AG04450 (cell line): ENCODE measurements at regions not wholly inside any gene's neighbourhood (a gene's known extent, or its start where the extent isn't known, plus 50 kb on each side); places are given as distances from the start of the nearest gene placed in this dataset.

ENCODE experiments used
- CTCF ChIA-PET: fragments of 300-600, 350-600 bp; formaldehyde crosslinking; extraction: SDS; loops from one replicate; lab custom pipeline; 2022; ENCODE audit warnings: antibody characterized with exemption, inconsistent platforms; lab: Charles Lee
- POLR2A ChIA-PET: fragments of 350-600 bp; formaldehyde crosslinking; extraction: SDS; loops from one replicate; lab custom pipeline; 2021; ENCODE audit warnings: antibody characterized with exemption, inconsistent platforms; lab: Yijun Ruan, JAX
- DNase-seq: peaks from one replicate; pipeline ENCODE4 v3.0.0-alpha.2; 2011; ENCODE audit warnings: low read depth, low spot score
- H3K27ac ChIP-seq: one replicate; pipeline ENCODE4 v1.5.1; 2012; ENCODE audit warnings: low read depth, low read length, control low read depth
- H3K27me3 ChIP-seq: one replicate; pipeline ENCODE4 v1.6.0; 2012; ENCODE audit warnings: low read length; ENCODE audit not compliant: control insufficient read depth, insufficient read depth
- H3K4me3 ChIP-seq: 2 replicates; pipeline ENCODE4 v1.5.1; 2011; ENCODE audit warnings: mild to moderate bottlenecking, low read depth, low read length, control low read depth
- H3K9me3 ChIP-seq: 2 replicates; pipeline ENCODE4 v1.5.1; 2012; ENCODE audit warnings: low read length; ENCODE audit not compliant: control insufficient read depth, insufficient read depth
- TF ChIP-seq, protein P1 (sequence below): IDR thresholded peaks from 2 replicates; pipeline ENCODE4 v1.5.1; 2011; ENCODE audit warnings: low read depth, low read length, control low read depth, inconsistent platforms

DNA sequence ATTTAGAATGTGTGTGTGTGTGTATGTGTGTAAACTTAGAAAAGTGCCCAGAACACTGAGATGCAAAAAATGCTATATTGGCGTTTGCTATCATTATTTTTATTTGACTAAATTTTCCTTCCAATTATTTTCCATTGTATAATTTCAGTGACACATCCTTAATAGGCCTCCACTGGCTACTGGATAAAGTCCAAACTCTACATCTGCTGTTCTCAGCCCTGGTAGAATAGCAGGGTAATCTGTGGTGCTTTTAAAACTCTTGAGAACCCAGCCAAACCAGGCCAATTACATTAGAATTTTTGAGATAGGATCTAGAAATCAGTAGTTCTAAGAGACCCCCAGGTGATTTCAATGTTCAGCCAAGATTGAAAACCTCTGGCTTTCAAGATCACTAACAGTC lies 66.4 kb downstream of the ZNF503 start:
- TF ChIP-seq, protein P1, sequence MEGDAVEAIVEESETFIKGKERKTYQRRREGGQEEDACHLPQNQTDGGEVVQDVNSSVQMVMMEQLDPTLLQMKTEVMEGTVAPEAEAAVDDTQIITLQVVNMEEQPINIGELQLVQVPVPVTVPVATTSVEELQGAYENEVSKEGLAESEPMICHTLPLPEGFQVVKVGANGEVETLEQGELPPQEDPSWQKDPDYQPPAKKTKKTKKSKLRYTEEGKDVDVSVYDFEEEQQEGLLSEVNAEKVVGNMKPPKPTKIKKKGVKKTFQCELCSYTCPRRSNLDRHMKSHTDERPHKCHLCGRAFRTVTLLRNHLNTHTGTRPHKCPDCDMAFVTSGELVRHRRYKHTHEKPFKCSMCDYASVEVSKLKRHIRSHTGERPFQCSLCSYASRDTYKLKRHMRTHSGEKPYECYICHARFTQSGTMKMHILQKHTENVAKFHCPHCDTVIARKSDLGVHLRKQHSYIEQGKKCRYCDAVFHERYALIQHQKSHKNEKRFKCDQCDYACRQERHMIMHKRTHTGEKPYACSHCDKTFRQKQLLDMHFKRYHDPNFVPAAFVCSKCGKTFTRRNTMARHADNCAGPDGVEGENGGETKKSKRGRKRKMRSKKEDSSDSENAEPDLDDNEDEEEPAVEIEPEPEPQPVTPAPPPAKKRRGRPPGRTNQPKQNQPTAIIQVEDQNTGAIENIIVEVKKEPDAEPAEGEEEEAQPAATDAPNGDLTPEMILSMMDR: no peak
- H3K27me3 ChIP-seq: peaks cover 9% of the 10 kb centered on the region
- no peak for DNase-seq
- ChIA-PET CTCF (no interaction called here), POLR2A (no interaction called here)
- no peak overlapping the region for H3K4me3 ChIP-seq
- no peaks in the 10 kb centered on the region for H3K9me3 ChIP-seq
- no peak overlapping the region for H3K27ac ChIP-seq

DNA sequence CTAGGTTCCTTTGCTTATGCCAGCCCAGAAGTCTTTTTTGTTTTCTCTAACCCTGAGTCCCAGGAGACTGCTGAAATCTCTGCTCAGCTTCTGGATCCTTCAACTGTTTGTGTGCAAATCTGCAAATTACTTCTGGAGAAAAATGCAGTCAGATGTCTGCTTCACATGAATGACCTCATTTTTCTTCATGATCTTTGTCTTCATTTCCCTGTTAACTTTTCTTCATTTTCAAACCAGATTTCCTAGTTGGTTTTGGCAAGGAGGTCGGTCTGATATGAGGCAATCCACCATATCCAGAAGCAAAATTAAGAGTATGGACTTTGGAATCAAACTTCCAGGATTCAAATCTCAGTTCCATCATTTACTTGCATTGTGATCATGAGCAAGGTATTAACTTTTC lies 66.8 kb downstream of the ZNF503 start:
- TF ChIP-seq, protein P1: no peak
- H3K27ac ChIP-seq: no peak overlapping the region
- ChIA-PET POLR2A (no interaction called here), CTCF (no interaction called here)
- peaks cover 12% of the 10 kb centered on the region for H3K27me3 ChIP-seq
- no peak overlapping the region for H3K4me3 ChIP-seq
- DNase-seq: no peak
- H3K9me3 ChIP-seq: no peaks in the 10 kb centered on the region

DNA sequence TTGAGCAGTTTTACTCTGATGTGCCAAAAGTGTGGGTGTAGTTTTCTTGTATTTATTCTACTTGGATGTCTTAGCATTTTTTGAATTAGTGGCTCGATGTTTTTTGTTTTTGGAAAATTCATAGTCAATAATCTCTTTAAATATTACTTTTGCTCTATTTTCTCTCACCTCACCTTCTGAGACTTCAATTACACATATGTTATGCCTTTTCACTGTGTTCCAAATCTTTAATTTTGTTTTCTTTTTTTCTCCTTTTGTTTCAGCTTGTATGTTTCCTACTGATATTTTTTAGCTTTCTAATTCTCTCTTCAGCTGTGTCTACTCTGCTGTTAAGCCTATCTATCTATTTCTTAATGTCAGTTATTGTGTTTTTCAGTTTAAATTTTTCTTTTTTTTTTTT lies 69.5 kb downstream of the ZNF503 start:
- Histone ChIP-seq H3K27me3 (peaks cover 13% of the 10 kb centered on the region), H3K27ac (no peak overlapping the region), H3K9me3 (no peaks in the 10 kb centered on the region), H3K4me3 (no peak overlapping the region)
- ChIA-PET CTCF (no interaction called here), POLR2A (no interaction called here)
- DNase-seq: no peak
- TF ChIP-seq, protein P1: no peak

DNA sequence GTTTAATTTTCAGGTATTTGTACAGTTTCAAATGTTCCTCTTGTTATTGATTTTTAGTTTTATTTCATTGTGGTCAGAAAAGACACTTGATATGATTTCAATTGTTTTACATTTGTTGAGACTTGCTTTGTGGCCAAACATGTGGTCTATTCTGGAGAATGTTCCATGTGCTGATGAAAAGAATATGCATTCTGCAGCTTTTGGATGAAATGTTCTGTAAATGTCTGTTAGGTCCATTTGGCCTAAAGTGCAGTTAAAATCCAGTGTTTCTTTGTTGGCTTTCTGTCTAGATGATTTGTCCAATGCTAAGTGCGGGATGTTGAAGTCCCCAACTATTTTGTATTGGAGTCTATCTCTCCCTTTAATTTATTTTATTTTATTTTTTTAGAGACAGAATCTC lies 70.5 kb downstream of the ZNF503 start:
- DNase-seq: no peak

DNA sequence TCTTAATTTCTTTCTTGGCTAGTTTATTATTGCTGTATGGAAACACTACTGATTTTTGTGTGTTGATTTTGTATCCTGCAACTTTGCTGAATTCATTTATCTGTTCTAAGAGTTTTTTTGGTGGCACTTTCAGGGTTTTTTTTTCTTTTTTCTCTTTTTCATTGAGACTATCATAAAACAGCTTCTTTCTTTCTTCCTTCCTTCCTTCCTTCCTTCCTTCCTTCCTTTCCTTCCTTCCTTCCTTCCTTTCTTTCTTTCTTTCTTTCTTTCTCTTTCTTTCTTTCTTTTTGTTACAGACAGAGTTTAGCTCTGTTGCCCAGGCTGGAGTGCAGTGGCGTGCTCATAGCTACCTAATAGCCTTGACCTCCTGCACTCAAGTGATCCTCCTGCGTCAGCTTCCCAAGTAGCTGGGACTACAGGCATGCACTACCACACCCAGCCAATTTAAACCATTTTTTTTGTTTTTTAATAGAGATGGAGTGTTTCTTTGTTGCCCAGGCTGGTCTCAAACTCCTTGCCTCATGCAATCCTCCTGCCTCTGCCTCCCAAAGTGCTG lies 72.3 kb downstream of the ZNF503 start:
- no peak for DNase-seq
- CTCF ChIA-PET: interaction anchor here (0.6 kb wide), 1 partner anchor 47 kb away, joined by 3 read pairs; no protein-coding TSS in a partner anchor
- peaks cover 10% of the 10 kb centered on the region for H3K27me3 ChIP-seq

More for the DNA sequence above, 70.5 kb downstream of the ZNF503 start:
- POLR2A ChIA-PET: no interaction called here
- TF ChIP-seq, protein P1: no peak
- Histone ChIP-seq H3K27me3 (peaks cover 10% of the 10 kb centered on the region), H3K9me3 (no peaks in the 10 kb centered on the region), H3K4me3 (no peak overlapping the region), H3K27ac (no peak overlapping the region)
- CTCF ChIA-PET: no interaction called here

More for the DNA sequence above, 72.3 kb downstream of the ZNF503 start:
- TF ChIP-seq, protein P1: no peak
- H3K27ac ChIP-seq: no peak overlapping the region
- H3K9me3 ChIP-seq: no peaks in the 10 kb centered on the region
- POLR2A ChIA-PET: no interaction called here
- no peak overlapping the region for H3K4me3 ChIP-seq
